OCI-LY1 (cell line): ENCODE measurements at regions not wholly inside any gene's neighbourhood (a gene's known extent, or its start where the extent isn't known, plus 50 kb on each side); places are given as distances from the start of the nearest gene placed in this dataset.
A peak's percentile ranks its signal among the peaks of the same experiment; 100 is the strongest.

Experiments used
- H2AFZ ChIP-seq: fragments of 200-600 bp; sonication (generic), shearing (Covaris generic); 2 replicates; pipeline ENCODE4 v1.6.0; 2014; ENCODE audit warnings: antibody characterized with exemption, mild to moderate bottlenecking, low read length
- H3F3A ChIP-seq: fragments of 200-600 bp; sonication (generic), shearing (Covaris generic); 2 replicates; pipeline ENCODE4 v1.6.0; 2014; ENCODE audit warnings: mild to moderate bottlenecking, antibody characterized with exemption, low read length, moderate library complexity; ENCODE audit not compliant: insufficient read depth
- H3K27ac ChIP-seq: fragments of 200-600 bp; sonication (generic); 2 replicates; pipeline ENCODE4 v1.5.1; 2014; ENCODE audit warnings: low read length, mixed run types, mild to moderate bottlenecking, low read depth; ENCODE audit not compliant: poor library complexity, severe bottlenecking
- H3K27me3 ChIP-seq: fragments of 200-600 bp; sonication (generic); 2 replicates; pipeline ENCODE4 v1.6.0; 2014; ENCODE audit warnings: antibody characterized with exemption, mild to moderate bottlenecking, low read length, moderate library complexity; ENCODE audit not compliant: insufficient read depth
- H3K36me3 ChIP-seq: fragments of 200-600 bp; sonication (generic); 2 replicates; pipeline ENCODE4 v1.6.1; 2014; ENCODE audit warnings: mild to moderate bottlenecking, antibody characterized with exemption, low read length, moderate library complexity, mixed read lengths; ENCODE audit not compliant: insufficient read depth
- H3K4me1 ChIP-seq: fragments of 200-600 bp; sonication (generic); 2 replicates; pipeline ENCODE4 v1.5.1; 2014; ENCODE audit warnings: mild to moderate bottlenecking, low read length, moderate library complexity; ENCODE audit not compliant: insufficient read depth, severe bottlenecking
- H3K4me2 ChIP-seq: fragments of 200-600 bp; sonication (generic), shearing (Covaris generic); 2 replicates; pipeline ENCODE4 v1.6.1; 2014; ENCODE audit warnings: low read length
- H3K4me3 ChIP-seq: fragments of 200-600 bp; sonication (generic); 2 replicates; pipeline ENCODE4 v1.5.1; 2014; ENCODE audit warnings: low read length, low read depth, mild to moderate bottlenecking, mixed read lengths; ENCODE audit not compliant: poor library complexity, severe bottlenecking
- H3K79me2 ChIP-seq: fragments of 200-600 bp; shearing (Covaris generic); 2 replicates; pipeline ENCODE4 v1.6.1; 2016; ENCODE audit warnings: mixed run types, low read length, mixed read lengths; ENCODE audit not compliant: insufficient read depth
- H3K9ac ChIP-seq: fragments of 200-600 bp; sonication (generic), shearing (Covaris generic); 2 replicates; pipeline ENCODE4 v1.6.1; 2014; ENCODE audit warnings: mild to moderate bottlenecking, low read length, mixed read lengths
- H3K9me2 ChIP-seq: fragments of 200-600 bp; sonication (generic), shearing (Covaris generic); 2 replicates; pipeline ENCODE4 v1.6.1; 2014; ENCODE audit warnings: low read depth, mild to moderate bottlenecking, low read length, mixed read lengths
- H3K9me3 ChIP-seq: fragments of 200-600 bp; shearing (Covaris generic); 2 replicates; pipeline ENCODE4 v1.6.1; 2014; ENCODE audit warnings: low read length, mixed read lengths
- H4K20me1 ChIP-seq: fragments of 200-600 bp; sonication (generic), shearing (Covaris generic); 2 replicates; pipeline ENCODE4 v1.6.0; 2016; ENCODE audit warnings: mild to moderate bottlenecking, low read length; ENCODE audit not compliant: insufficient read depth
- EZH2 ChIP-seq: fragments of 200-600 bp; sonication (generic), shearing (Covaris generic); IDR thresholded peaks from 2 replicates; pipeline ENCODE4 v1.8.0; 2017; ENCODE audit warnings: borderline replicate concordance, mixed run types, mild to moderate bottlenecking, antibody characterized with exemption, low read length, moderate library complexity, mixed read lengths
- TF ChIP-seq, protein P1 (sequence below): fragments of 200-600 bp; sonication (generic), shearing (Covaris generic); IDR thresholded peaks from 2 replicates; pipeline ENCODE4 v1.5.1; 2017; ENCODE audit warnings: mild to moderate bottlenecking, antibody characterized with exemption, low read length, moderate library complexity, mixed read lengths

DNA sequence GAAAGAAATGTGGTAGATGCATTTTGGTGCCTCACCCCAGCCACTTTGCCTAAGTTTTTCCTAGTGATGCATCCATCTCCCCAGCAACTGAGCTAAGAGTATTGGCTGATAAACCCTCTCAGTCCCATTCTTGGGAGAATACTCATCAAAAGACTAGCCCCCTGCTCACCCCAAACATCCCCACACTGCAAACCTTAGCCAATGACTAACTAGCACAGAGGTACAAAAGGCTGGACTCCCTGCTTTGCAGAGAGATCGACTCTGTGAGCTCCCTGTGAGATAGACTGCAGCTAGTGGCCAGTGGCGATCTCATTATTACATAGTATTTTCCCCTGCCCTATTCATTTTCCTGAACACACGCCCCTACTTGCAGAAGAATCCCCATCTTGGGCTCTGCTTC, 155.3 kb downstream of the HHIPL2 start:
- H3K9me2 ChIP-seq: no peaks in the 10 kb centered on the region
- no peak overlapping the region for H2AFZ ChIP-seq
- H4K20me1 ChIP-seq: no peaks in the 10 kb centered on the region
- H3K4me2 ChIP-seq: no peak overlapping the region
- H3K36me3 ChIP-seq: no peaks in the 10 kb centered on the region
- H3K27ac ChIP-seq: no peak overlapping the region
- H3K9ac ChIP-seq: no peak overlapping the region
- no peaks in the 10 kb centered on the region for H3K4me1 ChIP-seq
- H3F3A ChIP-seq: no peaks in the 10 kb centered on the region
- no peaks in the 10 kb centered on the region for H3K79me2 ChIP-seq
- H3K27me3 ChIP-seq: no peaks in the 10 kb centered on the region
- no peak overlapping the region for H3K4me3 ChIP-seq
- H3K9me3 ChIP-seq: no peaks in the 10 kb centered on the region
- no peak for TF ChIP-seq EZH2
- TF ChIP-seq, protein P1, sequence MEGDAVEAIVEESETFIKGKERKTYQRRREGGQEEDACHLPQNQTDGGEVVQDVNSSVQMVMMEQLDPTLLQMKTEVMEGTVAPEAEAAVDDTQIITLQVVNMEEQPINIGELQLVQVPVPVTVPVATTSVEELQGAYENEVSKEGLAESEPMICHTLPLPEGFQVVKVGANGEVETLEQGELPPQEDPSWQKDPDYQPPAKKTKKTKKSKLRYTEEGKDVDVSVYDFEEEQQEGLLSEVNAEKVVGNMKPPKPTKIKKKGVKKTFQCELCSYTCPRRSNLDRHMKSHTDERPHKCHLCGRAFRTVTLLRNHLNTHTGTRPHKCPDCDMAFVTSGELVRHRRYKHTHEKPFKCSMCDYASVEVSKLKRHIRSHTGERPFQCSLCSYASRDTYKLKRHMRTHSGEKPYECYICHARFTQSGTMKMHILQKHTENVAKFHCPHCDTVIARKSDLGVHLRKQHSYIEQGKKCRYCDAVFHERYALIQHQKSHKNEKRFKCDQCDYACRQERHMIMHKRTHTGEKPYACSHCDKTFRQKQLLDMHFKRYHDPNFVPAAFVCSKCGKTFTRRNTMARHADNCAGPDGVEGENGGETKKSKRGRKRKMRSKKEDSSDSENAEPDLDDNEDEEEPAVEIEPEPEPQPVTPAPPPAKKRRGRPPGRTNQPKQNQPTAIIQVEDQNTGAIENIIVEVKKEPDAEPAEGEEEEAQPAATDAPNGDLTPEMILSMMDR: no peak

DNA sequence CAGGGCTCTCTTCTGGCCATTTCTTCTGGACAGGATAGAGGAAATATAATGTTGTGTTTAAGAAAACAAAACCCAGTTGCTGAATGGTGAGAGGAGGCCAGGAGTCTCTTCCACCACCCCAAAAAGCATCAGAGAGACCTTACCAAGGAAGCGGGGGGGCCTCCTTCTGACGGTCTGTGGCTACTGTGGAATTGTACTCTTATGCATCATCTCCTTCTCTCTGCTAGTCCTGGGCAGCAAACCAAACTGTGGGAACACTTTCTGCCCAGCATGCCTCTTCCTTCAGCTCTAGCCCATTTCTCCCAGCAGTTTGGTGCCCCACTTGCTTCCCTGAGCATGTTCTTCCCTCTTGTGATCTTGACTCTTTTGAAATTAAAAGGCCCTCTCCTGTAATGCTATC, 157.7 kb downstream of the HHIPL2 start:
- H3K79me2 ChIP-seq: no peaks in the 10 kb centered on the region
- H3F3A ChIP-seq: no peaks in the 10 kb centered on the region
- H3K9ac ChIP-seq: no peak overlapping the region
- no peaks in the 10 kb centered on the region for H3K9me3 ChIP-seq
- H4K20me1 ChIP-seq: no peaks in the 10 kb centered on the region
- TF ChIP-seq EZH2: no peak
- TF ChIP-seq, protein P1: no peak
- H3K4me1 ChIP-seq: no peaks in the 10 kb centered on the region
- H3K9me2 ChIP-seq: no peaks in the 10 kb centered on the region
- H3K27ac ChIP-seq: no peak overlapping the region
- no peak overlapping the region for H3K4me2 ChIP-seq
- no peaks in the 10 kb centered on the region for H3K27me3 ChIP-seq
- no peaks in the 10 kb centered on the region for H3K36me3 ChIP-seq
- H3K4me3 ChIP-seq: no peak overlapping the region
- no peak overlapping the region for H2AFZ ChIP-seq

DNA sequence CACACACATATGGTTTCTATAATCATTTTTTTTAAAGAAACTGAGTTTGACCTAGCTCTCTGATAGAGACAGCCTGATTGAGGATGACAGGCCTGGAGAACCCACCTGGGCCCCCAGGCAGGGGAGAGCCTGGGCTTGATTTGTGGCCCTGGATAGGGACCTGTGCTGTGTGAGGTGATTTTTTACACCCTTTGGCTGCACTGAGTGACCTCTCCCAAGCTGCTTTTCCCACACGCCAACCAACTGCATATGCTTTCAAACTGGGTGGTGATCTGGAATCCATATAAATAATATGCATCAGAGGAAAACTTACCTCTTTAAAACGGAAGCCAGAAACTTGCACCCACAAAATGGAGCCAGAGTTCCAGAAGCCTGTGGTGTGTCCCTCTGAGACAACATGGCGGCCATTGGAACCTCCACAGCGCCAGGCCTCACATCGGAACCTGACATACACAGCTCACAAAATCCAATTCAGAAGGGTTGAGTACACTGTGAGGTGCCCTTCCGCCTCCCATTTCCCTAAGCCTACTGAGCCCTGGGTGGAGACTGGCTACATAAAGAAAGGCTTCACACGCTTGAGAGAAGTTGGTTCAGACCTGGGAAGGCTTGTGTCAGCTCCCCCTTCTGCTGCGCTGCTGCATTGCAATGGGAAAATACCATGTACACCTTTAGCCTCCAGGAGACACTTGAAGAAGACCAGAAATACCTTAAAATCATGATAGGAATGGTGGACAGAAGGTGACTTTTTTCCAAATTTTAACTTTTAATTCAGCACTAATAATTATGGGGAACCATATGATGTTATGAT, 160.7 kb downstream of the HHIPL2 start:
- TF ChIP-seq, protein P1: peak; percentile 35; the same call in 1 of the 2 replicates
- TF ChIP-seq EZH2: no peak
- Histone ChIP-seq H3K9me3 (no peaks in the 10 kb centered on the region), H3K9me2 (no peaks in the 10 kb centered on the region), H3K27ac (no peak overlapping the region), H3K4me3 (no peak overlapping the region), H3K27me3 (no peaks in the 10 kb centered on the region), H3F3A (no peaks in the 10 kb centered on the region), H3K9ac (no peak overlapping the region), H3K36me3 (no peaks in the 10 kb centered on the region), H3K79me2 (no peaks in the 10 kb centered on the region), H2AFZ (no peak overlapping the region), H4K20me1 (no peaks in the 10 kb centered on the region), H3K4me1 (no peaks in the 10 kb centered on the region), H3K4me2 (no peak overlapping the region)
